HepG2 (cell line): ENCODE measurements at regions not wholly inside any gene's neighbourhood (a gene's known extent, or its start where the extent isn't known, plus 50 kb on each side); places are given as distances from the start of the nearest gene placed in this dataset.

Experiments used
- CBFB ChIP-seq: sonication (generic); formaldehyde crosslinking; IDR thresholded peaks from 2 replicates; pipeline ENCODE4 v1.4.0; 2020; ENCODE audit warnings: missing genetic modification reagents
- CTCF ChIP-seq: sonication (generic); formaldehyde crosslinking; IDR thresholded peaks from 2 replicates; pipeline ENCODE4 v1.5.0; 2020; ENCODE audit warnings: mild to moderate bottlenecking, missing genetic modification reagents, moderate library complexity
- ELF4 ChIP-seq: sonication (generic); formaldehyde crosslinking; IDR thresholded peaks from 2 replicates; pipeline ENCODE4 v1.5.0; 2020; ENCODE audit warnings: missing genetic modification reagents, mild to moderate bottlenecking, moderate library complexity, borderline replicate concordance
- HOXA7 ChIP-seq: sonication (generic); formaldehyde crosslinking; IDR thresholded peaks from 2 replicates; pipeline ENCODE4 v1.8.1; 2022; ENCODE audit warnings: mild to moderate bottlenecking, missing genetic modification reagents, moderate library complexity
- POLR2A ChIP-seq, 2 experiments: IDR thresholded peaks; 2 replicates each; pipeline ENCODE4 v1.6.1; 2011; ENCODE audit warnings: low read depth in 2 of 2, low read length in 2 of 2, mild to moderate bottlenecking in 1 of 2, moderate library complexity in 1 of 2; ENCODE audit not compliant: insufficient read depth in 1 of 2
- SMAD9 ChIP-seq: sonication (generic); formaldehyde crosslinking; IDR thresholded peaks from 2 replicates; pipeline ENCODE4 v1.5.1; 2020; ENCODE audit warnings: mild to moderate bottlenecking, missing genetic modification reagents
- TF ChIP-seq, protein P1 (sequence below), 2 experiments: sonication (generic) in 1 of 2; formaldehyde crosslinking in 1 of 2; IDR thresholded peaks; 2 replicates each; pipeline versions ENCODE4 v1.5.1 to v1.6.1; 2011 to 2020; ENCODE audit warnings: borderline replicate concordance in 1 of 2, low read depth in 1 of 2, low read length in 1 of 2, mild to moderate bottlenecking in 1 of 2, missing genetic modification reagents in 1 of 2, moderate library complexity in 1 of 2
- TF ChIP-seq, protein P2 (sequence below): IDR thresholded peaks from 2 replicates; pipeline ENCODE4 v1.4.0; 2020; ENCODE audit warnings: mild to moderate bottlenecking, missing genetic modification reagents

DNA sequence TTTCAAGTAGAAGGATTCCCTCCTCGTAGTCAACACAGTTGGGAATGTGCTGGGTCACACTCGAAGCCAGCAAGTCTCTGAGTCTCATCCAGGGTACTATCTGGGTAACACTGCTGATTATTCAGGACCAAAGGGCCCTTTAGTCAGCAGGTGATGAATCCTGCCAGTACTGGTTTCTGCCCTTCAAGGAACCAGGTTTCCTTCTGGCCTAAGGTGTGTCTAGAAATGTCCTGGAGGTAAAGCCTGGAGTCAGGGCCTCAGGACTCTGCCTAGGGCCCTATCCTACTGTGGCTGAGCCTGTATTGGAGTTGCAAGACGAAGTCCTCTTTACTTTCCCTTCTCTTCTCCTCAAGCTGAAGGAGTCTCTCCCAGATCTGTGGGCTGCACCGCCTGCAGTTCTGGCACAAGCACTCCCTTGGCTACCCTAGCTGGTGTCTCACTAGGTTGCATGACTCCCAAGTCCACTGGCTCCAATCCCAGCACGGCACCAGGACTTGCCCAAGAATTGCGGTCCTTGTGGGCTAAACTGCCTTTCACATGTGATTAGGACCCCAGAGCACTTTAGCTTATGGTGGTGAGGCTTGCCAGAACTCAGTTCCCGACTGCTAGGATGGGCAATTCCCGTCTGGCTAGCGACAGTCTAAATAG lies 193.7 kb upstream of the PDE3A start:
- TF ChIP-seq CBFB (CRISPR knock-in tag) (no peak), SMAD9 (CRISPR knock-in tag) (no peak), ELF4 (CRISPR knock-in tag) (no peak), POLR2A (IDR thresholded peaks at IDR 0.05; ENCODE audit: insufficient read depth in 1 of 2, low read depth in 2 of 2, low read length in 2 of 2) (no peak), HOXA7 (no peak), CTCF (CRISPR knock-in tag) (no peak)
- TF ChIP-seq, protein P1, sequence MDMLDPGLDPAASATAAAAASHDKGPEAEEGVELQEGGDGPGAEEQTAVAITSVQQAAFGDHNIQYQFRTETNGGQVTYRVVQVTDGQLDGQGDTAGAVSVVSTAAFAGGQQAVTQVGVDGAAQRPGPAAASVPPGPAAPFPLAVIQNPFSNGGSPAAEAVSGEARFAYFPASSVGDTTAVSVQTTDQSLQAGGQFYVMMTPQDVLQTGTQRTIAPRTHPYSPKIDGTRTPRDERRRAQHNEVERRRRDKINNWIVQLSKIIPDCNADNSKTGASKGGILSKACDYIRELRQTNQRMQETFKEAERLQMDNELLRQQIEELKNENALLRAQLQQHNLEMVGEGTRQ (IDR thresholded peaks at IDR 0.05; ENCODE audit: low read depth, low read length): no peak
- TF ChIP-seq, protein P1 (CRISPR knock-in tag; IDR thresholded peaks at IDR 0.05; ENCODE audit: borderline replicate concordance): no peak
- TF ChIP-seq, protein P2, sequence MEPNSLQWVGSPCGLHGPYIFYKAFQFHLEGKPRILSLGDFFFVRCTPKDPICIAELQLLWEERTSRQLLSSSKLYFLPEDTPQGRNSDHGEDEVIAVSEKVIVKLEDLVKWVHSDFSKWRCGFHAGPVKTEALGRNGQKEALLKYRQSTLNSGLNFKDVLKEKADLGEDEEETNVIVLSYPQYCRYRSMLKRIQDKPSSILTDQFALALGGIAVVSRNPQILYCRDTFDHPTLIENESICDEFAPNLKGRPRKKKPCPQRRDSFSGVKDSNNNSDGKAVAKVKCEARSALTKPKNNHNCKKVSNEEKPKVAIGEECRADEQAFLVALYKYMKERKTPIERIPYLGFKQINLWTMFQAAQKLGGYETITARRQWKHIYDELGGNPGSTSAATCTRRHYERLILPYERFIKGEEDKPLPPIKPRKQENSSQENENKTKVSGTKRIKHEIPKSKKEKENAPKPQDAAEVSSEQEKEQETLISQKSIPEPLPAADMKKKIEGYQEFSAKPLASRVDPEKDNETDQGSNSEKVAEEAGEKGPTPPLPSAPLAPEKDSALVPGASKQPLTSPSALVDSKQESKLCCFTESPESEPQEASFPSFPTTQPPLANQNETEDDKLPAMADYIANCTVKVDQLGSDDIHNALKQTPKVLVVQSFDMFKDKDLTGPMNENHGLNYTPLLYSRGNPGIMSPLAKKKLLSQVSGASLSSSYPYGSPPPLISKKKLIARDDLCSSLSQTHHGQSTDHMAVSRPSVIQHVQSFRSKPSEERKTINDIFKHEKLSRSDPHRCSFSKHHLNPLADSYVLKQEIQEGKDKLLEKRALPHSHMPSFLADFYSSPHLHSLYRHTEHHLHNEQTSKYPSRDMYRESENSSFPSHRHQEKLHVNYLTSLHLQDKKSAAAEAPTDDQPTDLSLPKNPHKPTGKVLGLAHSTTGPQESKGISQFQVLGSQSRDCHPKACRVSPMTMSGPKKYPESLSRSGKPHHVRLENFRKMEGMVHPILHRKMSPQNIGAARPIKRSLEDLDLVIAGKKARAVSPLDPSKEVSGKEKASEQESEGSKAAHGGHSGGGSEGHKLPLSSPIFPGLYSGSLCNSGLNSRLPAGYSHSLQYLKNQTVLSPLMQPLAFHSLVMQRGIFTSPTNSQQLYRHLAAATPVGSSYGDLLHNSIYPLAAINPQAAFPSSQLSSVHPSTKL (CRISPR knock-in tag): no peak
